ENCODE measurements at regions not wholly inside any gene's neighbourhood (a gene's known extent, or its start where the extent isn't known, plus 50 kb on each side); places are given as distances from the start of the nearest gene placed in this dataset.

GRCh38 chr13:20337884-20338551 is 105.9 kb upstream of the GJB6 start:
- DNase-seq: no peak
- H3K4me1 ChIP-seq: no peaks in the 10 kb centered on the region
- TF ChIP-seq POLR2A (IDR thresholded peaks at IDR 0.05): no peak
- TF ChIP-seq, protein P1, sequence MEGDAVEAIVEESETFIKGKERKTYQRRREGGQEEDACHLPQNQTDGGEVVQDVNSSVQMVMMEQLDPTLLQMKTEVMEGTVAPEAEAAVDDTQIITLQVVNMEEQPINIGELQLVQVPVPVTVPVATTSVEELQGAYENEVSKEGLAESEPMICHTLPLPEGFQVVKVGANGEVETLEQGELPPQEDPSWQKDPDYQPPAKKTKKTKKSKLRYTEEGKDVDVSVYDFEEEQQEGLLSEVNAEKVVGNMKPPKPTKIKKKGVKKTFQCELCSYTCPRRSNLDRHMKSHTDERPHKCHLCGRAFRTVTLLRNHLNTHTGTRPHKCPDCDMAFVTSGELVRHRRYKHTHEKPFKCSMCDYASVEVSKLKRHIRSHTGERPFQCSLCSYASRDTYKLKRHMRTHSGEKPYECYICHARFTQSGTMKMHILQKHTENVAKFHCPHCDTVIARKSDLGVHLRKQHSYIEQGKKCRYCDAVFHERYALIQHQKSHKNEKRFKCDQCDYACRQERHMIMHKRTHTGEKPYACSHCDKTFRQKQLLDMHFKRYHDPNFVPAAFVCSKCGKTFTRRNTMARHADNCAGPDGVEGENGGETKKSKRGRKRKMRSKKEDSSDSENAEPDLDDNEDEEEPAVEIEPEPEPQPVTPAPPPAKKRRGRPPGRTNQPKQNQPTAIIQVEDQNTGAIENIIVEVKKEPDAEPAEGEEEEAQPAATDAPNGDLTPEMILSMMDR (IDR thresholded peaks at IDR 0.05): no peak
- H3K9me3 ChIP-seq: no peaks in the 10 kb centered on the region
- H3K4me3 ChIP-seq: no peak overlapping the region
- no peaks in the 10 kb centered on the region for H3K36me3 ChIP-seq
- H3K27ac ChIP-seq: no peak overlapping the region
- H3K27me3 ChIP-seq: no peaks in the 10 kb centered on the region

GRCh38 chr13:20336761-20337160 is 104.6 kb upstream of the GJB6 start:
- Histone ChIP-seq H3K4me1 (no peaks in the 10 kb centered on the region), H3K4me3 (no peak overlapping the region), H3K9me3 (no peaks in the 10 kb centered on the region), H3K27me3 (no peaks in the 10 kb centered on the region), H3K36me3 (no peaks in the 10 kb centered on the region), H3K27ac (no peak overlapping the region)
- DNase-seq: no peak
- TF ChIP-seq, protein P1 (IDR thresholded peaks at IDR 0.05): no peak
- TF ChIP-seq POLR2A (IDR thresholded peaks at IDR 0.05): no peak

DNA sequence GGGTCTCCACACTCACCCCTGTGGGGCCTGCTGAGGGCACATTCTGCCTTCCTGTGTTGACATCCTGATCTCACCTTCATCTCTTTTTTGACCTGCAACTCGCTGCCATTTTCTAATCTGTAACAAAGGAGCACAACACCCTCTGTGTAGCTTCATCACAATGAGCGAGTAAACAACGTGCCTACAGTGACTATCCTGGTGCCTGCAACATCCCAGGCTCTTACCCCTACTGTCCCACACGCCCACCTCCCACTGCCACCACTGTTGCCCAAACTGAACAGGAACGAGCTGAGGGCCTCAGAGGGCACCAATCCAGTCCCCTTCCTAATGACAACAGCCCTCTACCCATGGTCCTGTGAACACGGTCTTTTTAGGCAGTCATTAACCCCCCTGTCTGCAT is 102.2 kb upstream of the GJB6 start:
- no peaks in the 10 kb centered on the region for H3K27me3 ChIP-seq
- DNase-seq: no peak
- H3K27ac ChIP-seq: no peak overlapping the region
- TF ChIP-seq, protein P1 (IDR thresholded peaks at IDR 0.05): no peak
- no peak for TF ChIP-seq POLR2A (IDR thresholded peaks at IDR 0.05)
- H3K9me3 ChIP-seq: no peaks in the 10 kb centered on the region
- H3K4me1 ChIP-seq: no peaks in the 10 kb centered on the region
- no peak overlapping the region for H3K4me3 ChIP-seq
- H3K36me3 ChIP-seq: no peaks in the 10 kb centered on the region

DNA sequence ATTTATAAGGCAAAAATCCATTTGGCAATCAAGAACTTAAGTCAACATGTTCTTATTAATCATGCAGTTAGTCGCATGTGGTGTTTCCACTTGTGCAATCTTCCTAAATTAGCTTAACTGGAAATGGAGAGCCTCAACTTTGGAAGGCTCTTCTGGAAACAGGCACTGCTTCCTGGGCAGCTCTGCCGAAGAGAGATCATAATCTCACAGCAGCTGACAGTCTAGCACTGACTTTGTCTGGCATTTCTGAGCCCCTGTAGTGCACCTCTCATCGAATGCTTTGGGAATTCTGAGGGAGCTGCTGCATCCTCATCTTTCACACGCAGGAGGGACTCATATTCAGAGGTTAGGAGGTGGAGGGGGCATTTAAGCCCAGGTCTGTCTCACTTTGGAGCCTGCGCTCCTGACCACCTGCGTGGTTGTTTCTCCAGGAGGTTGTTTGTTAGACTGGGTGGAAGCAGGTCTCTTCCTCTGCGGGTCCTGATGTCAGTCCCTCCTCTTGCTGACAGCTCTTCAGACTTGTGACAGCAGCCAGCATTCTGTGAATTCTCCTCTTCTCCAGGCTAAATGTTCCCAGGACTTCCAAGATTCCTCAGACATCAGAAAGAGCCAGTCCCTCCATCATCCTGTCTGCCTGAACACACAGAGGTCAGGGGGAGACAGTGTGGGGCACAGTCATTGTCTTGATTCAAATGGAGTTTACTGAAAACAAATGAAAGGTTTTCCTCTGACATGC is 100.4 kb upstream of the GJB6 start:
- Histone ChIP-seq H3K4me1 (no peaks in the 10 kb centered on the region), H3K4me3 (no peak overlapping the region), H3K9me3 (no peaks in the 10 kb centered on the region), H3K27ac (no peak overlapping the region), H3K36me3 (no peaks in the 10 kb centered on the region), H3K27me3 (no peaks in the 10 kb centered on the region)
- DNase-seq: no peak
- TF ChIP-seq, protein P1 (IDR thresholded peaks at IDR 0.05): no peak
- no peak for TF ChIP-seq POLR2A (IDR thresholded peaks at IDR 0.05)

GRCh38 chr13:20331949-20332348 is 99.8 kb upstream of the GJB6 start:
- Histone ChIP-seq H3K9me3 (no peaks in the 10 kb centered on the region), H3K4me3 (no peak overlapping the region), H3K36me3 (no peaks in the 10 kb centered on the region), H3K4me1 (no peaks in the 10 kb centered on the region), H3K27ac (no peak overlapping the region), H3K27me3 (no peaks in the 10 kb centered on the region)
- TF ChIP-seq, protein P1 (IDR thresholded peaks at IDR 0.05): no peak
- no peak for TF ChIP-seq POLR2A (IDR thresholded peaks at IDR 0.05)
- DNase-seq: no peak

All from Peyer's patch (tissue), 4 donors.